GM19035 (cell line): ENCODE measurements at regions not wholly inside any gene's neighbourhood (a gene's known extent, or its start where the extent isn't known, plus 50 kb on each side); places are given as distances from the start of the nearest gene placed in this dataset.
"Not testable (repeated sequence)": the region's sequence is repeated elsewhere in the genome, so short reads cannot be mapped to it uniquely, and the experiment has no call there.

Experiments used
- ATAC-seq: cut with Tn5 transposase; IDR thresholded peaks from one replicate; pipeline ENCODE4 v1.9.1; 2021; ENCODE audit not compliant: unreplicated experiment

GRCh38 chr15:79492065-79492464 is 59.9 kb downstream of the MINAR1 start:
- ATAC-seq, result no peak

- ATAC-seq, result no peak
These were observed 62.3 kb downstream of the MINAR1 start for GRCh38 chr15:79494384-79494909.

- no peak for ATAC-seq
These were observed 63.0 kb downstream of the MINAR1 start for GRCh38 chr15:79494963-79495755.

- ATAC-seq, result no peak
These were observed 63.6 kb downstream of the MINAR1 start for GRCh38 chr15:79495775-79496174.

- no peak for ATAC-seq
These were observed 64.7 kb downstream of the MINAR1 start for GRCh38 chr15:79496838-79497237.

GRCh38 chr15:79501086-79501485 is 69.0 kb downstream of the MINAR1 start:
- no peak for ATAC-seq

- ATAC-seq, result no peak
These were observed 73.8 kb downstream of the MINAR1 start for GRCh38 chr15:79505956-79506355.

GRCh38 chr15:79512844-79513243 is 80.7 kb downstream of the MINAR1 start:
- ATAC-seq, result not testable (repeated sequence)

- ATAC-seq, result no peak
These were observed 81.3 kb downstream of the MINAR1 start for GRCh38 chr15:79513417-79513816.

- no peak for ATAC-seq
These were observed 81.8 kb downstream of the MINAR1 start for GRCh38 chr15:79513940-79514339.

GRCh38 chr15:79515300-79516027 is 83.3 kb downstream of the MINAR1 start:
- ATAC-seq, result no peak

GRCh38 chr15:79516155-79516554 is 84.0 kb downstream of the MINAR1 start:
- ATAC-seq, result no peak

GRCh38 chr15:79516646-79517045 is 84.5 kb downstream of the MINAR1 start:
- ATAC-seq, result no peak

- ATAC-seq, result no peak
These were observed 87.5 kb downstream of the MINAR1 start for GRCh38 chr15:79519628-79520027.

GRCh38 chr15:79520654-79521053 is 88.5 kb downstream of the MINAR1 start:
- no peak for ATAC-seq

- no peak for ATAC-seq
These were observed 90.5 kb downstream of the MINAR1 start for GRCh38 chr15:79522656-79523055.

- ATAC-seq, result no peak
These were observed 91.1 kb downstream of the MINAR1 start for GRCh38 chr15:79523266-79523665.

GRCh38 chr15:79524531-79524930 is 92.4 kb downstream of the MINAR1 start:
- ATAC-seq, result no peak

- ATAC-seq, result no peak
These were observed 94.2 kb downstream of the MINAR1 start for GRCh38 chr15:79526376-79526775.

- ATAC-seq, result no peak
These were observed 95.7 kb downstream of the MINAR1 start for GRCh38 chr15:79527821-79528220.

- no peak for ATAC-seq
These were observed 97.1 kb downstream of the MINAR1 start for GRCh38 chr15:79529157-79529785.

- no peak for ATAC-seq
These were observed 103.4 kb downstream of the MINAR1 start for GRCh38 chr15:79535536-79535935.
